Stimulated activated memory B cell treated with anti-CD40 and anti-IgM and Interleukin-4, amounts not matched to agents 10 μg/mL and 1 μg/mL and 100 μg/mL, for 72 hours (primary cell): ENCODE measurements at regions not wholly inside any gene's neighbourhood (a gene's known extent, or its start where the extent isn't known, plus 50 kb on each side); places are given as distances from the start of the nearest gene placed in this dataset.

Experiments
- ATAC-seq: fragments of 150-1000 bp; cut with Tn5 transposase; 2 replicates; pipeline ENCODE4 v1.10.0; 2021
- H3K27ac Mint-ChIP-seq: one replicate; pipeline ENCODE4 v1.8.0; 2022; ENCODE audit warnings: mild to moderate bottlenecking, mixed read lengths
- H3K27me3 Mint-ChIP-seq: one replicate; pipeline ENCODE4 v1.8.0; 2022; ENCODE audit warnings: mixed read lengths
- H3K36me3 Mint-ChIP-seq: one replicate; pipeline ENCODE4 v1.8.0; 2022; ENCODE audit warnings: mixed read lengths
- H3K4me1 Mint-ChIP-seq: one replicate; pipeline ENCODE4 v1.8.0; 2022; ENCODE audit warnings: mixed read lengths
- H3K4me3 Mint-ChIP-seq: one replicate; pipeline ENCODE4 v1.8.0; 2022; ENCODE audit warnings: mild to moderate bottlenecking, moderate library complexity, mixed read lengths
- H3K9me3 Mint-ChIP-seq: one replicate; pipeline ENCODE4 v1.8.0; 2022; ENCODE audit warnings: mixed read lengths

- Mint-ChIP-seq H3K36me3 (no peaks in the 10 kb centered on the region), H3K27ac (no peak overlapping the region), H3K4me1 (no peaks in the 10 kb centered on the region), H3K27me3 (no peaks in the 10 kb centered on the region), H3K9me3 (no peaks in the 10 kb centered on the region), H3K4me3 (no peak overlapping the region)
- ATAC-seq, result no peak
These were observed 147.8 kb downstream of the ARRDC3 start for GRCh38 chr5:91235271-91235694.

- no peak for ATAC-seq
- Mint-ChIP-seq H3K4me1 (no peaks in the 10 kb centered on the region), H3K27me3 (peaks cover 14% of the 10 kb centered on the region), H3K4me3 (no peak overlapping the region), H3K27ac (no peak overlapping the region), H3K9me3 (peaks cover 11% of the 10 kb centered on the region), H3K36me3 (peaks cover 13% of the 10 kb centered on the region)
These were observed 150.6 kb downstream of the ARRDC3 start for GRCh38 chr5:91232523-91232922.

GRCh38 chr5:91229031-91229727 lies 153.9 kb downstream of the ARRDC3 start:
- ATAC-seq, result no peak
- peaks cover 14% of the 10 kb centered on the region for H3K27me3 Mint-ChIP-seq
- no peak overlapping the region for H3K27ac Mint-ChIP-seq
- H3K9me3 Mint-ChIP-seq, result peaks cover 11% of the 10 kb centered on the region
- peaks cover 7% of the 10 kb centered on the region for H3K4me1 Mint-ChIP-seq
- peaks cover 13% of the 10 kb centered on the region for H3K36me3 Mint-ChIP-seq
- no peak overlapping the region for H3K4me3 Mint-ChIP-seq

- H3K27me3 Mint-ChIP-seq, result peaks cover 14% of the 10 kb centered on the region
- peaks cover 7% of the 10 kb centered on the region for H3K4me1 Mint-ChIP-seq
- no peak overlapping the region for H3K27ac Mint-ChIP-seq
- no peak for ATAC-seq
- no peak overlapping the region for H3K4me3 Mint-ChIP-seq
- H3K36me3 Mint-ChIP-seq, result peaks cover 13% of the 10 kb centered on the region
- H3K9me3 Mint-ChIP-seq, result peaks cover 11% of the 10 kb centered on the region
These were observed 154.9 kb downstream of the ARRDC3 start for GRCh38 chr5:91228188-91228587.

- peaks cover 11% of the 10 kb centered on the region for H3K9me3 Mint-ChIP-seq
- no peak overlapping the region for H3K27ac Mint-ChIP-seq
- no peak overlapping the region for H3K4me3 Mint-ChIP-seq
- peaks cover 14% of the 10 kb centered on the region for H3K27me3 Mint-ChIP-seq
- ATAC-seq, result peak; percentile 55
- H3K36me3 Mint-ChIP-seq, result peaks cover 13% of the 10 kb centered on the region
- peaks cover 7% of the 10 kb centered on the region for H3K4me1 Mint-ChIP-seq
These were observed 157.1 kb downstream of the ARRDC3 start for GRCh38 chr5:91225848-91226686.

GRCh38 chr5:91224969-91225368 lies 158.1 kb downstream of the ARRDC3 start:
- Mint-ChIP-seq H3K4me3 (no peak overlapping the region), H3K36me3 (peaks cover 11% of the 10 kb centered on the region), H3K9me3 (peaks cover 10% of the 10 kb centered on the region), H3K27ac (no peak overlapping the region), H3K4me1 (peaks cover 7% of the 10 kb centered on the region), H3K27me3 (peaks cover 24% of the 10 kb centered on the region)
- ATAC-seq, result peak; percentile 51

- Mint-ChIP-seq H3K27me3 (peaks cover 27% of the 10 kb centered on the region), H3K9me3 (peaks cover 5% of the 10 kb centered on the region), H3K36me3 (peaks cover 6% of the 10 kb centered on the region), H3K4me1 (peaks cover 7% of the 10 kb centered on the region), H3K4me3 (no peak overlapping the region), H3K27ac (no peak overlapping the region)
- ATAC-seq, result no peak
These were observed 158.7 kb downstream of the ARRDC3 start for GRCh38 chr5:91224456-91224855.

- H3K27me3 Mint-ChIP-seq, result peaks cover 23% of the 10 kb centered on the region
- ATAC-seq, result no peak
- no peak overlapping the region for H3K27ac Mint-ChIP-seq
- peaks cover under 1% of the 10 kb centered on the region for H3K9me3 Mint-ChIP-seq
- H3K36me3 Mint-ChIP-seq, result peaks cover under 1% of the 10 kb centered on the region
- H3K4me3 Mint-ChIP-seq, result no peak overlapping the region
- H3K4me1 Mint-ChIP-seq, result peaks cover 7% of the 10 kb centered on the region
These were observed 159.2 kb downstream of the ARRDC3 start for GRCh38 chr5:91223886-91224285.

- ATAC-seq, result no peak
These were observed 160.6 kb downstream of the ARRDC3 start for GRCh38 chr5:91222482-91222881.

GRCh38 chr5:91221917-91222316 lies 161.2 kb downstream of the ARRDC3 start:
- Mint-ChIP-seq H3K4me1 (peaks cover 7% of the 10 kb centered on the region), H3K27me3 (peaks cover 14% of the 10 kb centered on the region), H3K36me3 (no peaks in the 10 kb centered on the region), H3K27ac (no peak overlapping the region), H3K4me3 (no peak overlapping the region), H3K9me3 (no peaks in the 10 kb centered on the region)
- no peak for ATAC-seq

More at GRCh38 chr5:91222482-91222881, 160.6 kb downstream of the ARRDC3 start:
- peaks cover 7% of the 10 kb centered on the region for H3K4me1 Mint-ChIP-seq
- peaks cover 14% of the 10 kb centered on the region for H3K27me3 Mint-ChIP-seq
- H3K9me3 Mint-ChIP-seq, result no peaks in the 10 kb centered on the region
- H3K27ac Mint-ChIP-seq, result no peak overlapping the region
- H3K36me3 Mint-ChIP-seq, result no peaks in the 10 kb centered on the region
- H3K4me3 Mint-ChIP-seq, result no peak overlapping the region

GRCh38 chr5:91219803-91220371 lies 163.2 kb downstream of the ARRDC3 start:
- ATAC-seq, result no peak

GRCh38 chr5:91219091-91219802 lies 163.9 kb downstream of the ARRDC3 start:
- H3K27me3 Mint-ChIP-seq, result peaks cover 14% of the 10 kb centered on the region
- H3K4me1 Mint-ChIP-seq, result no peaks in the 10 kb centered on the region
- H3K4me3 Mint-ChIP-seq, result no peak overlapping the region
- H3K27ac Mint-ChIP-seq, result no peak overlapping the region
- ATAC-seq, result no peak
- H3K9me3 Mint-ChIP-seq, result no peaks in the 10 kb centered on the region
- H3K36me3 Mint-ChIP-seq, result no peaks in the 10 kb centered on the region

More at GRCh38 chr5:91219803-91220371, 163.2 kb downstream of the ARRDC3 start:
- H3K4me3 Mint-ChIP-seq, result no peak overlapping the region
- H3K36me3 Mint-ChIP-seq, result no peaks in the 10 kb centered on the region
- no peaks in the 10 kb centered on the region for H3K4me1 Mint-ChIP-seq
- peaks cover 14% of the 10 kb centered on the region for H3K27me3 Mint-ChIP-seq
- no peaks in the 10 kb centered on the region for H3K9me3 Mint-ChIP-seq
- H3K27ac Mint-ChIP-seq, result no peak overlapping the region

GRCh38 chr5:91217859-91218258 lies 165.3 kb downstream of the ARRDC3 start:
- ATAC-seq, result no peak
- peaks cover 23% of the 10 kb centered on the region for H3K27me3 Mint-ChIP-seq

GRCh38 chr5:91214571-91214970 lies 168.5 kb downstream of the ARRDC3 start:
- Mint-ChIP-seq H3K27me3 (peaks cover 9% of the 10 kb centered on the region), H3K36me3 (no peaks in the 10 kb centered on the region), H3K4me1 (no peaks in the 10 kb centered on the region), H3K27ac (no peak overlapping the region), H3K4me3 (no peak overlapping the region), H3K9me3 (no peaks in the 10 kb centered on the region)
- no peak for ATAC-seq

More at GRCh38 chr5:91217859-91218258, 165.3 kb downstream of the ARRDC3 start:
- Mint-ChIP-seq H3K27ac (no peak overlapping the region), H3K36me3 (no peaks in the 10 kb centered on the region), H3K9me3 (no peaks in the 10 kb centered on the region), H3K4me3 (no peak overlapping the region), H3K4me1 (no peaks in the 10 kb centered on the region)
